ENCODE measurements at regions not wholly inside any gene's neighbourhood (a gene's known extent, or its start where the extent isn't known, plus 50 kb on each side); places are given as distances from the start of the nearest gene placed in this dataset.

GRCh38 chr10:36067748-36068147, 425.7 kb upstream of the FZD8 start:
- Histone ChIP-seq H3K36me3 (ENCODE audit: control insufficient read depth, insufficient read depth, low read length) (no peaks in the 10 kb centered on the region), H3K9ac (ENCODE audit: insufficient read depth, low read length) (no peak overlapping the region), H3K9me3 (ENCODE audit: control insufficient read depth, insufficient read depth, low read depth, low read length) (no peaks in the 10 kb centered on the region), H3K27me3 (ENCODE audit: control insufficient read depth, insufficient read depth, low read length) (no peaks in the 10 kb centered on the region), H3K4me3 (replicated peaks in 1 of 4; ENCODE audit: control extremely low read depth in 1 of 4, insufficient read depth in 1 of 4, low read depth in 3 of 4, low read length in 4 of 4) (no peak overlapping the region), H3K4me1 (ENCODE audit: control insufficient read depth, extremely low read depth, insufficient read depth, low read length) (no peaks in the 10 kb centered on the region), H3K4me2 (ENCODE audit: extremely low read depth, insufficient read depth, low read length) (no peak overlapping the region), H3K27ac (ENCODE audit: insufficient read depth, low read length) (no peak overlapping the region), H2AFZ (ENCODE audit: low read length) (no peak overlapping the region), H4K20me1 (ENCODE audit: control insufficient read depth, extremely low read depth, insufficient read depth, low read length) (no peaks in the 10 kb centered on the region), H3K79me2 (ENCODE audit: control insufficient read depth, insufficient read depth, low read length) (no peaks in the 10 kb centered on the region)
- no peak for TF ChIP-seq CTCF (conservative IDR thresholded peaks at IDR 0.05 in 1 of 2, IDR thresholded peaks at IDR 0.05 in 1 of 2; ENCODE audit: low read depth in 1 of 2, low read length in 2 of 2)
- TF ChIP-seq EZH2 (IDR thresholded peaks at IDR 0.05; ENCODE audit: low read length, missing control alignments), result no peak
- no peak for DNase-seq (ENCODE audit: low read depth in 2 of 2)

- H3K27me3 ChIP-seq (ENCODE audit: control insufficient read depth, insufficient read depth, low read length), result no peaks in the 10 kb centered on the region
- TF ChIP-seq CTCF (conservative IDR thresholded peaks at IDR 0.05 in 1 of 2, IDR thresholded peaks at IDR 0.05 in 1 of 2; ENCODE audit: low read depth in 1 of 2, low read length in 2 of 2) (no peak), EZH2 (IDR thresholded peaks at IDR 0.05; ENCODE audit: low read length, missing control alignments) (no peak)
- H3K79me2 ChIP-seq (ENCODE audit: control insufficient read depth, insufficient read depth, low read length), result no peaks in the 10 kb centered on the region
Measured at GRCh38 chr10:36066850-36067249, 424.8 kb upstream of the FZD8 start.

DNA sequence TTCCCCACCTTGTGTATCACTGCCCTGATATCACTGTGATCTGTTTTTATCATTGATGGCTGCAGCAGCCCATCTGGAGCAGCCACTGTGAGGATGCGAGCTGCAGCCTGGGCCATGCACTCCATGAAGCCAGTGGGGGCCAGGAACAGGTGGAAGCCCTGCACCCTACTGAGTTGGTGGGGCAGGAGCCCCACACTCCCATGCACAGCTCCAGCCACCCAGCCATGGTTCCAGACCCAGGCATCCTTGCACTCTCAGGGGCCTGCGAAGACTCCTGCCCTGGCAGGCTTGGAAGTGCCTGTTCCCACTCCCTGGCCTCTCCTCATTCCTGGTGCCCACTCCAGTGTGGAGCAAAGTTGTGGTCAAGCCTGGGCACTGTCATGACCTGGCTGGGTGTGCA, 424.0 kb upstream of the FZD8 start:
- H3K27me3 ChIP-seq (ENCODE audit: control insufficient read depth, insufficient read depth, low read length), result no peaks in the 10 kb centered on the region
- TF ChIP-seq EZH2 (IDR thresholded peaks at IDR 0.05; ENCODE audit: low read length, missing control alignments), result no peak
- no peak for TF ChIP-seq CTCF (conservative IDR thresholded peaks at IDR 0.05 in 1 of 2, IDR thresholded peaks at IDR 0.05 in 1 of 2; ENCODE audit: low read depth in 1 of 2, low read length in 2 of 2)
- H3K4me3 ChIP-seq (replicated peaks in 1 of 4; ENCODE audit: control extremely low read depth in 1 of 4, insufficient read depth in 1 of 4, low read depth in 3 of 4, low read length in 4 of 4), result no peak overlapping the region
- no peaks in the 10 kb centered on the region for H3K79me2 ChIP-seq (ENCODE audit: control insufficient read depth, insufficient read depth, low read length)
- no peak overlapping the region for H3K9ac ChIP-seq (ENCODE audit: insufficient read depth, low read length)
- DNase-seq (ENCODE audit: low read depth in 2 of 2), result no peak
- H3K27ac ChIP-seq (ENCODE audit: insufficient read depth, low read length), result no peak overlapping the region
- no peaks in the 10 kb centered on the region for H3K4me1 ChIP-seq (ENCODE audit: control insufficient read depth, extremely low read depth, insufficient read depth, low read length)
- no peaks in the 10 kb centered on the region for H3K9me3 ChIP-seq (ENCODE audit: control insufficient read depth, insufficient read depth, low read depth, low read length)
- H3K36me3 ChIP-seq (ENCODE audit: control insufficient read depth, insufficient read depth, low read length), result no peaks in the 10 kb centered on the region
- no peak overlapping the region for H2AFZ ChIP-seq (ENCODE audit: low read length)
- H4K20me1 ChIP-seq (ENCODE audit: control insufficient read depth, extremely low read depth, insufficient read depth, low read length), result no peaks in the 10 kb centered on the region
- H3K4me2 ChIP-seq (ENCODE audit: extremely low read depth, insufficient read depth, low read length), result no peak overlapping the region

More at GRCh38 chr10:36066850-36067249, 424.8 kb upstream of the FZD8 start:
- Histone ChIP-seq H3K9me3 (ENCODE audit: control insufficient read depth, insufficient read depth, low read depth, low read length) (no peaks in the 10 kb centered on the region), H3K4me3 (replicated peaks in 1 of 4; ENCODE audit: control extremely low read depth in 1 of 4, insufficient read depth in 1 of 4, low read depth in 3 of 4, low read length in 4 of 4) (no peak overlapping the region), H3K36me3 (ENCODE audit: control insufficient read depth, insufficient read depth, low read length) (no peaks in the 10 kb centered on the region), H3K4me1 (ENCODE audit: control insufficient read depth, extremely low read depth, insufficient read depth, low read length) (no peaks in the 10 kb centered on the region), H3K4me2 (ENCODE audit: extremely low read depth, insufficient read depth, low read length) (no peak overlapping the region), H4K20me1 (ENCODE audit: control insufficient read depth, extremely low read depth, insufficient read depth, low read length) (no peaks in the 10 kb centered on the region), H3K27ac (ENCODE audit: insufficient read depth, low read length) (no peak overlapping the region), H3K9ac (ENCODE audit: insufficient read depth, low read length) (no peak overlapping the region), H2AFZ (ENCODE audit: low read length) (no peak overlapping the region)
- no peak for DNase-seq (ENCODE audit: low read depth in 2 of 2)

Data from fibroblast of lung (primary cell).